CD14-positive monocyte (primary cell): ENCODE measurements at regions not wholly inside any gene's neighbourhood (a gene's known extent, or its start where the extent isn't known, plus 50 kb on each side); places are given as distances from the start of the nearest gene placed in this dataset.
A peak's percentile ranks its signal among the peaks of the same experiment; 100 is the strongest.

Experiments
- DNase-seq, 3 donors: peaks; one replicate each; pipeline ENCODE4 v3.0.0-alpha.2; 2011 to 2022
- H2AFZ ChIP-seq: 2 replicates; pipeline ENCODE4 v1.6.0; 2012; ENCODE audit warnings: mild to moderate bottlenecking, low read depth, low read length, inconsistent platforms; ENCODE audit not compliant: insufficient read depth, poor library complexity, severe bottlenecking
- H3K27ac ChIP-seq, 2 donors: 1 replicate in 1 of 2; 2 replicates in 1 of 2; pipeline ENCODE4 v1.5.1; 2012 to 2013; ENCODE audit warnings: low read length in 2 of 2, control low read depth in 1 of 2, inconsistent platforms in 1 of 2, low read depth in 1 of 2, mild to moderate bottlenecking in 1 of 2
- H3K27me3 ChIP-seq, 2 donors: one replicate each; pipeline versions ENCODE4 v1.6.0 to v1.6.1; 2011 to 2013; ENCODE audit warnings: low read length in 2 of 2; ENCODE audit not compliant: control insufficient read depth in 2 of 2, insufficient read depth in 2 of 2
- H3K36me3 ChIP-seq, 2 donors: replicated peaks in 1 of 2; 1 replicate in 1 of 2; 2 replicates in 1 of 2; pipeline versions ENCODE4 v1.5.1 to v1.6.1; 2012 to 2013; ENCODE audit warnings: low read length in 2 of 2, control low read depth in 1 of 2, inconsistent platforms in 1 of 2, mild to moderate bottlenecking in 1 of 2; ENCODE audit not compliant: insufficient read depth in 2 of 2, control insufficient read depth in 1 of 2
- H3K4me1 ChIP-seq, 2 donors: 1 replicate in 1 of 2; 2 replicates in 1 of 2; pipeline versions ENCODE4 v1.5.1 to v1.6.1; 2012 to 2013; ENCODE audit warnings: low read length in 2 of 2, control low read depth in 1 of 2, inconsistent platforms in 1 of 2, mild to moderate bottlenecking in 1 of 2, moderate library complexity in 1 of 2; ENCODE audit not compliant: insufficient read depth in 2 of 2, control insufficient read depth in 1 of 2
- H3K4me2 ChIP-seq: replicated peaks from 2 replicates; pipeline ENCODE3; 2012; ENCODE audit warnings: low read length, moderate library complexity, mild to moderate bottlenecking; ENCODE audit not compliant: poor library complexity, severe bottlenecking; ENCODE audit errors: extremely low read depth
- H3K4me3 ChIP-seq, 3 experiments: fragments of 200-600 bp in 1 of 3; sonication (generic) in 1 of 3; replicated peaks in 1 of 3; 1 replicate in 2 of 3; 2 replicates in 1 of 3; pipeline ENCODE4 v1.5.1; 2011 to 2013; ENCODE audit warnings: low read length in 3 of 3, mild to moderate bottlenecking in 3 of 3, control low read depth in 2 of 3, low read depth in 2 of 3, inconsistent platforms in 1 of 3, moderate library complexity in 1 of 3
- H3K79me2 ChIP-seq: 2 replicates; pipeline ENCODE4 v1.6.0; 2012; ENCODE audit warnings: mild to moderate bottlenecking, control low read depth, inconsistent platforms, low read length, moderate library complexity; ENCODE audit not compliant: insufficient read depth
- H3K9ac ChIP-seq: 2 replicates; pipeline ENCODE4 v1.6.0; 2017; ENCODE audit warnings: low read length, mild to moderate bottlenecking; ENCODE audit not compliant: insufficient read depth, poor library complexity, severe bottlenecking
- H3K9me3 ChIP-seq, 2 donors: replicated peaks in 1 of 2; 1 replicate in 1 of 2; 2 replicates in 1 of 2; pipeline versions ENCODE4 v1.5.1 to v1.6.1; 2012 to 2013; ENCODE audit warnings: low read length in 2 of 2, control low read depth in 1 of 2; ENCODE audit not compliant: control insufficient read depth in 1 of 2, insufficient read depth in 1 of 2
- H4K20me1 ChIP-seq: 2 replicates; pipeline ENCODE4 v1.6.0; 2012; ENCODE audit warnings: mild to moderate bottlenecking, low read length, control low read depth, moderate library complexity; ENCODE audit not compliant: insufficient read depth
- H3K27ac Mint-ChIP-seq, 7 donors: one replicate each; pipeline ENCODE4 v1.8.0; 2020; ENCODE audit warnings: mild to moderate bottlenecking in 7 of 7, mixed read lengths in 7 of 7, moderate library complexity in 6 of 7, inconsistent platforms in 2 of 7
- H3K27me3 Mint-ChIP-seq, 3 donors: one replicate each; pipeline ENCODE4 v1.8.0; 2021 to 2022; ENCODE audit warnings: low read depth in 3 of 3, mild to moderate bottlenecking in 3 of 3, mixed read lengths in 3 of 3, moderate library complexity in 3 of 3, inconsistent platforms in 1 of 3
- H3K36me3 Mint-ChIP-seq, 2 donors: one replicate each; pipeline ENCODE4 v1.8.0; 2020; ENCODE audit warnings: mixed read lengths in 2 of 2, inconsistent platforms in 1 of 2, mild to moderate bottlenecking in 1 of 2
- H3K4me1 Mint-ChIP-seq: one replicate; pipeline ENCODE4 v1.8.0; 2020; ENCODE audit warnings: mild to moderate bottlenecking, mixed read lengths
- H3K4me3 Mint-ChIP-seq, 2 donors: one replicate each; pipeline ENCODE4 v1.8.0; 2020; ENCODE audit warnings: mild to moderate bottlenecking in 2 of 2, mixed read lengths in 2 of 2, moderate library complexity in 1 of 2
- H3K9me3 Mint-ChIP-seq, 7 donors: one replicate each; pipeline ENCODE4 v1.8.0; 2020 to 2022; ENCODE audit warnings: mixed read lengths in 7 of 7, mild to moderate bottlenecking in 6 of 7, moderate library complexity in 6 of 7, inconsistent platforms in 2 of 7
- CTCF ChIP-seq: fragments of 200-600 bp; IDR thresholded peaks from one replicate; pipeline ENCODE4 v1.8.0; 2022; ENCODE audit warnings: antibody characterized with exemption, mild to moderate bottlenecking
- WGBS: methylation state at CpG from one replicate; pipeline ENCODE4 v1.1.5; 2013; ENCODE audit warnings: missing lambda C conversion rate; ENCODE audit not compliant: insufficient coverage; 5-methylcytosine and 5-hydroxymethylcytosine counted together
- intact Hi-C, 2 donors: fragments of 100-400 bp; cut with micrococcal nuclease; formaldehyde crosslinking; loops; one replicate each; pipeline versions ENCODE4 v1.15.0 to v1.15.1; 2023

DNA sequence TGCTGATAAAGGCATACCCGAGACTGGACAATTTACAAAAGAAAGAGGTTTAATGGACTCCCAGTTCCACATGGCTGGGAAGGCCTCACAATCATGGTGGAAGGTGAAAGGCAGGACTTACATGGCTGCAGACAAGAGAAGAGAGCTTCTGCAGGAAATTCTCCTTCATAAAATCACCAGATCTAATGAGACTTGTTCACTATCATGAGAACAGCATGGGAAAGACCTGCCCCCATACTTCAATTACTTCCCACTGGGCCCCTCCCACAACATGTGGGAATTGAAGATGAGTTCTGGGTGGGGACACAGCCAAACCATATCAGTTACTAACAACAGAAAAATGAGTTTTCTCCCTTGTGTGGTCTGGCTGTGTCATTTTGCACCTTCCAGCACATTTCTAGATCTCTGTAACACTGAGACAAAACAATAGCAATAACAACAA is 741.4 kb downstream of the KCNT2 start:
- Histone ChIP-seq H2AFZ (no peak overlapping the region), H3K27me3 (no peaks in the 10 kb centered on the region), H3K79me2 (no peaks in the 10 kb centered on the region), H3K36me3 (no peaks in the 10 kb centered on the region), H3K4me3 (no peak overlapping the region), H3K27ac (no peak overlapping the region), H4K20me1 (no peaks in the 10 kb centered on the region), H3K9ac (no peak overlapping the region), H3K4me2 (no peak overlapping the region), H3K9me3 (no peaks in the 10 kb centered on the region), H3K4me1 (no peaks in the 10 kb centered on the region)
- Mint-ChIP-seq H3K27ac (peak overlapping the region in 1 of 7 donors; percentile 14), H3K9me3 (peaks cover 0 to 3% (median 0%) of the 10 kb centered on the region in 7 donors), H3K36me3 (no peaks in the 10 kb centered on the region), H3K4me3 (no peak overlapping the region), H3K4me1 (no peaks in the 10 kb centered on the region), H3K27me3 (peaks cover 0 to 1% (median 0%) of the 10 kb centered on the region in 3 donors)
- intact Hi-C loops: no loop called here
- WGBS: no CpG with 5 or more reads among the region's 1 CpG
- DNase-seq: no peak
- no peak for TF ChIP-seq CTCF

DNA sequence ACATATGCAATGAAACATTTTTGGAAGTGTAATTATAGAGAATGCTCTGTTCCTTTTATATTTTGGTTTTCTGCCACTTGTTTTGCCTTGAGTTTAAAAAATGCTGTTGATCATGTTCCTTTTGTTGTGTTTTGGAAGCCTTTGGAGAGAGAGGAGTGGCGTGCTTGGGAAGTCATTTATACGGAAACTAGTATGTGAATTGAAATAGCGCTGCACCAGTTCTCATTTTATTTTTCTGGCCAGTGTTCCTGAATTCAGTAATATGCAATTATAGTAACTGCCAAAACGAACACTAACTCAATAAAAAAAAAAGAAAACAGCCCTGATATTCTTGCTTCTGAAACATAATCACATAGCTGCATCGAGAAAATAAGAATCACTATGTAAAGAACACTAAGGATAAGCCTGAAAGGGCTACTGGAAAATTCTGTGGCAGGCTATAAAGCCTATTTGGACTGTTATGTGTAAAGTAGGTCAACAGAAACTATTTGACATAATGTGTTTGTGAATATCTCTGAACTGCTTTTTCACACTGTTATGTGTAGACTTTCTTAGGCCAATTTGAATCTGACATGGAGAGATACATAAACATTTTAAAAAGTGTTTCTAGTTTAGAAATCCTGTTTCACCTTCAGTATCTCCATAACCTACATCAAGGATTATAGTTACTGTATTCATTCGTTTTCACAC is 742.0 kb downstream of the KCNT2 start:
- Mint-ChIP-seq H3K4me3 (no peak overlapping the region), H3K9me3 (peaks cover 0 to 3% (median 0%) of the 10 kb centered on the region in 7 donors), H3K4me1 (no peaks in the 10 kb centered on the region), H3K36me3 (no peaks in the 10 kb centered on the region), H3K27ac (no peak overlapping the region), H3K27me3 (peaks cover 0 to 1% (median under 1%) of the 10 kb centered on the region in 3 donors)
- H3K9me3 ChIP-seq: no peaks in the 10 kb centered on the region
- no peak overlapping the region for H3K27ac ChIP-seq
- no peak for DNase-seq
- no peaks in the 10 kb centered on the region for H3K4me1 ChIP-seq
- H3K36me3 ChIP-seq: no peaks in the 10 kb centered on the region
- no peak overlapping the region for H3K9ac ChIP-seq
- no peaks in the 10 kb centered on the region for H3K79me2 ChIP-seq
- no peak overlapping the region for H3K4me2 ChIP-seq
- no peaks in the 10 kb centered on the region for H4K20me1 ChIP-seq
- no peaks in the 10 kb centered on the region for H3K27me3 ChIP-seq
- no peak overlapping the region for H2AFZ ChIP-seq
- intact Hi-C loops: no loop called here
- TF ChIP-seq CTCF: no peak
- no CpG with 5 or more reads among the region's 6 CpGs for WGBS
- H3K4me3 ChIP-seq: no peak overlapping the region
